NCI-H2029 treated with DMSO at 0.1 percent for 48 hours (cell line): ENCODE measurements at regions not wholly inside any gene's neighbourhood (a gene's known extent, or its start where the extent isn't known, plus 50 kb on each side); places are given as distances from the start of the nearest gene placed in this dataset.

Experiments used
- DNase-seq: peaks from one replicate; lab custom pipeline; 2025; lab: John Stamatoyannopoulos, UW

GRCh38 chr5:2266641-2267240 lies 384.0 kb upstream of the IRX4 start:
- DNase-seq: peak; percentile 71

- DNase-seq: no peak
Measured at GRCh38 chr5:2265341-2265740, 382.6 kb upstream of the IRX4 start.

- no peak for DNase-seq
Measured at GRCh38 chr5:2263763-2264162, 381.0 kb upstream of the IRX4 start.

- no peak for DNase-seq
Measured at GRCh38 chr5:2262620-2263019, 379.9 kb upstream of the IRX4 start.

- no peak for DNase-seq
Measured at GRCh38 chr5:2261004-2261703, 378.4 kb upstream of the IRX4 start.

- no peak for DNase-seq
Measured at GRCh38 chr5:2260211-2261003, 377.7 kb upstream of the IRX4 start.

GRCh38 chr5:2259494-2260107 lies 376.9 kb upstream of the IRX4 start:
- DNase-seq: no peak

- no peak for DNase-seq
Measured at GRCh38 chr5:2258861-2259260, 376.1 kb upstream of the IRX4 start.

GRCh38 chr5:2257326-2258244 lies 374.9 kb upstream of the IRX4 start:
- no peak for DNase-seq

GRCh38 chr5:2256691-2257280 lies 374.1 kb upstream of the IRX4 start:
- DNase-seq: no peak

GRCh38 chr5:2255915-2256690 lies 373.4 kb upstream of the IRX4 start:
- no peak for DNase-seq

- DNase-seq: no peak
Measured at GRCh38 chr5:2254880-2255750, 372.4 kb upstream of the IRX4 start.

GRCh38 chr5:2254406-2254805 lies 371.7 kb upstream of the IRX4 start:
- DNase-seq: no peak

- no peak for DNase-seq
Measured at GRCh38 chr5:2253040-2253975, 370.6 kb upstream of the IRX4 start.

GRCh38 chr5:2251751-2252150 lies 369.0 kb upstream of the IRX4 start:
- no peak for DNase-seq

GRCh38 chr5:2251298-2251697 lies 368.6 kb upstream of the IRX4 start:
- DNase-seq: no peak

- no peak for DNase-seq
Measured at GRCh38 chr5:2250365-2250950, 367.7 kb upstream of the IRX4 start.

- no peak for DNase-seq
Measured at GRCh38 chr5:2249442-2249841, 366.7 kb upstream of the IRX4 start.
